GM19372 (cell line): ENCODE measurements at regions not wholly inside any gene's neighbourhood (a gene's known extent, or its start where the extent isn't known, plus 50 kb on each side); places are given as distances from the start of the nearest gene placed in this dataset.
"Not testable (repeated sequence)": the region's sequence is repeated elsewhere in the genome, so short reads cannot be mapped to it uniquely, and the experiment has no call there.

Experiments
- ATAC-seq: cut with Tn5 transposase; IDR thresholded peaks from one replicate; pipeline ENCODE4 v1.9.1; 2021; ENCODE audit warnings: mild to moderate bottlenecking, low read depth, moderate library complexity; ENCODE audit not compliant: unreplicated experiment

DNA sequence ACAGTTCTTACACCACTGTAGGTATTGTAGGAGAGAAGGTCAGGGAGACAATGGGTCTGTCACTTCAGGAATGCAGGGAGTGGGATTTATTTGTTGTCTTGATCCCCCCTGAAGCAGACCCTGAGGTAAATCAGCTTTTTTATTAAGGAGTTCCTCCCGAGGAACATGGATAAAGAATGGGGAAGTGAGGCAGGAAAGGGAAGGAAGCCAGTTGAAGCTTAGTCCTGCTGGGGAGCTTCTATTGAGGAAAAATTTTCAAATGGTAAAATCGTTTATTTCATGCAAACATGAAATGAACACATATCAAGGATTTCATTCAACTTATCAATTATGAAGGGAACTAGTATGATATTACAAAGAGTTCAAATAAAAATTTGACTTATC lies 318.6 kb upstream of the PIK3R1 start:
- ATAC-seq: no peak

DNA sequence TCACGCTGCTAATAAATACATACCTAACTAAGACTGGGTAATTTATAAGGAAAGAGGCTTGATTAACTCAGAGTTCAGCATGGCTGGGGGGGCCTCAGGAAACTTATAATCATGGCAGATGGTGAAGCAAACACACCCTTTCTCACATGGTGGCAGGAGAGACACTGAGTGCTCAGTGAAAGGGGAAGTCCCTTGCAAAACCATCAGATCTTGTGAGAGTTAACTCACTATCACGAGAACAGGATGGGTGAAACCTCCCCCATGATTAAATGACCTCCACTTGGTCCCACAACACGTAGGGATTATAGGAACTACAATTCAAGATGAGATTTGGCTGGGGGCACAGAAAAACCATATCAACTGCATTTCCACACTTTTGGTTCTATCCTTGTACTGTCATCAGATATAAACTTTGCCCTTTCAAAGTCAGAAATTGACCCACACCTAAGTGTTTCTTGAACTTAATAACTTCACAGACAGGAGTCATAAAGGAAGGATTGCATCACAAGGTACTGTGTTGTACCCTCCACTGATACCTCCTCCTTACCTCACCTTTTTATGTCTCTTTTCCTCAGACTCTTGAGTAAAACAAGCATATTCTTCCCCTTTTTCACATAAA lies 319.1 kb upstream of the PIK3R1 start:
- ATAC-seq: no peak

DNA sequence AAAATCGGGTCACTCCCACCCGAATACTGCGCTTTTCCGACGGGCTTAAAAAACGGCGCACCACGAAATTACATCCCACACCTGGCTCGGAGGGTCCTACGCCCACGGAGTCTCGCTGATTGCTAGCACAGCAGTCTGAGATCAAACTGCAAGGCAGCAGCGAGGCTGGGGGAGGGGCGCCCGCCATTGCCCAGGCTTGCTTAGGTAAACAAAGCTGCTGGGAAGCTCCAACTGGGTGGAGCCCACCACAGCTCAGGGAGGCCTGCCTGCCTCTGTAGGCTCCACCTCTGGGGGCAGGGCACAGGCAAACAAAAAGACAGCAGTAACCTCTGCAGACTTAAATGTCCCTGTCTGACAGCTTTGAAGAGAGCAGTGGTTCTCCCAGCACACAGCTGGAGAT lies 325.7 kb upstream of the PIK3R1 start:
- ATAC-seq: not testable (repeated sequence)

DNA sequence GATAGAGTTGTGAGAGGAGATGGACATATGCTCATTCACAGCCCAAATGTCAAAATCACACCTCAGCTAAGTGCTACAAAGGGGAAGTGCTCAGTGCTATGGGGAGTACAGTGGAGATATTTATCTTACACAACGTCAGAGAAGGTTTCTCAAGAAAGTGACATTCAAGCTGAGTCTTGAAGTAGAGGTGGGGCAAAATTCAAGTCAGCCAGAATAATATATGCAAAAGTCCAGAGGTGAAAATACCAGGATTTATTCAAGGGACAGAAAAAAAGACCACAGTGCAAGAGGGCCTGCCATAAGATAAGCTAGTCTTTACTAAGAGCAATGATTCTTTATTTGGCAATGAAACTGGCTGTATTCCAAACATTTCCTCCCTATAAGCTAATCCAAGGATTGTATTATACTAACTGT lies 327.8 kb upstream of the PIK3R1 start:
- ATAC-seq: no peak

DNA sequence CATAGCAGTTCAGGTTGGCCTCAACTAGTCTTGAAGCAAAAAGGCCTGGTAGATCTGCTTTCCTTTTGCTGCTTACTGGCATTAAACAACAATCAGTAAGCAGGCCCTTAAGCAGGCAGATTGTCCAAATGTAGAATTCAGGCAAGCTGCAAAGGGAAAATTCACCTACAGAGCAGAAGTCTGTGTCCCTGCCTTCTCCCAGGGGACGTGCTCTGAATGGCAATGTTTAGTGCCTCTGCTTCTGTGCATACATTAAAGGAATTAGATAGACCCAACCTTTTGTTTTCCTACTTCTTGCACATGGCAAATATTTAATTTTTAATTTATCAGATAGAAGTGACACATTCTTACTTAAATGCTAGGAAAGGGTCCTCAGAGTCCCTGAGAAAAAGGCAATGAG lies 328.8 kb upstream of the PIK3R1 start:
- ATAC-seq: no peak

DNA sequence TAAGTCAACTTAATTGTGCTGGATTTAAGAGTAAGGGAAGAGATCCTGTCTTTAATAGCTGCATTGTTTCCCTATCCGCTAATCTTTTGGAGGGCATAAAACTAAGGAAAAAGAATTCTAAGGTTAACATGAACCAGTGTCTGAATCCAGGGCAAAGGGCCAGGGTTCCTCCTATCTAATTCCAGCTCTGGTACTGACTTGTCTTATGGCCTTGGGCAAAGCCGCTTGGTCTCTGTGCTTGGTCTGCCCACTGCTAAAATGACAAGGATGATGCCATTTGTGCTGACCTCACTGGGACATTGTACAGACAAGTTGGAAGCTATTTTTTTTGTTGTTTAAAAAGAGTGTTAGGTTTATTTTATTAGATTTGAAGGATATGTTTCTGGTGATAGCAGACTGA lies 334.7 kb upstream of the PIK3R1 start:
- ATAC-seq: no peak

DNA sequence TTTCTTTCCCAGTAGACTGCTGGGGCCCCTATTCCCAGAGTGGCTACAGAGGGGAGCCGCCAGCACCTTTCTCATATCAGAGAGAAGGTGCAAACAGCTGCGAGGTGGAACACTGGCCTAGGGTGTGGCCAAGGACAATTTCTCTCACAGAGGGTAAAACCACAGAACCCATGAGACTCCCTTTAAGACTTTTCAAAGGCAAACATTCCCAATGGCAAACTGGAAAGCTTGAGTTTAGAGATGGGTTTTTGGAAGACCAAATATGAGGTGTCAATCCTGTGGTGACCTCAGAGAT lies 335.1 kb upstream of the PIK3R1 start:
- ATAC-seq: no peak

DNA sequence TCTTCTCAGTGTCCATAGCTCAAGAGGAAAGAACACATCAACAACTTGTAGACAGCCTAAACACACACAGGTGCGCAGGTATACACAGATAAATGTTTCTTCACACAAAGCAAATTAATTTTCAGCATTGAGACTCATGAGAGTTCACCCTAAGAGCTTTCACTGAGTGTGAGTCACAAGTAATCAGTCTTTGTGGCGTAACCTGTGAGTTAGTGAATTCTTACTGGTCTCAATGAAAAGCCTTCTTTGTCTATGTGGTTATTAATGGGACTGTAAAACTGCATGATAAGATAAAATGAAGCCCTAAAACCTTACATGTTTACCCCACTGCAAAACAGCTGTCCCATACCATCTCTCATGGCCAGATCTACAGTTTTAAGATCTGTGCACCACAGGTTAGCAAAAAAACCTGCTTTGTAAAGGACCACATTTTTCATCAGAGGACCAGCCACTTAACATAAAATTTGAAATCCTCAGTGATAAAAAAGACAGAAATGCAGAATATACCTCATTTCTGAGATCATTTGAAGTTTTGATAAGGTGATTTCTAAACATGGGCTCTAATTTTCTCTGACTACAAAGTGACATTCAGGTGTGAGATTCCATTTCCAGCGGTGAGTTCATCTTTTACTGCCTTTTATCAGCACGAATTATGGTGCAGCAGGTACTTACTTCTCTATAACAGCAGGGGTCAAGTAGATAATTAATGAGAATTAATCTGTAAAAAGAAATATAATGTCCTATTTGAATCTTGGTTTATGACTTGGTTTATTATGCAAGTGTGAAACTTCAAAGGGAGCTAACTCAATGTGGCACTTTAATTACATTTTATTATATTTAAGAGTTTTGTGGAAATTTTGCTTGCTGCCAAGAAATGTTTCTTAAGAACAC lies 335.7 kb upstream of the PIK3R1 start:
- no peak for ATAC-seq

DNA sequence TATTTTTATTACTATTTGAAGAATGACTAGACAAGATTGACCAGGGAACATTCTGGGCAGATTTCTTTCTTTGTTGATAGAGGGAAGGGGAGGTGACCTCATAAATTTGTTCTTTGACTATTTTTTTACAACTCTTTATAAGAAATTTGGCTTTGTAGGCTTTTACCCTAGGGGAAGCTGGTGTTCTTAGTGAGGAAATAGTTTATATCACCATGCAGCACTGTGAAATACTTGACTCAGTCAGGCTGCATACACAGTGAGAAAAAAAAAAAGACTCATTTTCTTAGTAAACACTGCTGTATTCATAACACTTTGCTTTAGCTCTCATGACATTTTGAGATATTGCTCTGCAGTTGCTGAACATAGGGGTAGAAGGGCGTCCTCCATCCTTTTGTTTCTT lies 336.6 kb upstream of the PIK3R1 start:
- no peak for ATAC-seq

DNA sequence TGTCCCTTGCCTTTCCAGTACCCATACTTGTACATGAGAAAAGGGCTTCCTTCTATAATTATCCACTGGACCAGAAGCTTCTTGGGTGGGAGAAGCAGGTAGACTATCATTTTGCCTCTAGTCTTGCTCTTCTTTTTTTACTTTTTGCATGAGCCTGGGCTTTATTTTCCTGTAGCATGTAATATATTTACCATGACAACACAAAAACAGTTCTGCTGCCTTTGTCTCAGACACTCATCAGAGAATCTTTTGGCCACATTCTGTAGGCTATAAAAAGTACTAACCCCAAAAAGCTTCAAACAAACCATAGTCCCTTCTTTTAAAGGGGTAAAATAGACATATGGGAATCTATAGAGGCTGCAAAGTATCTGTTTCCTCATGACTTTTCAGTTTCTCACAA lies 339.2 kb upstream of the PIK3R1 start:
- no peak for ATAC-seq

DNA sequence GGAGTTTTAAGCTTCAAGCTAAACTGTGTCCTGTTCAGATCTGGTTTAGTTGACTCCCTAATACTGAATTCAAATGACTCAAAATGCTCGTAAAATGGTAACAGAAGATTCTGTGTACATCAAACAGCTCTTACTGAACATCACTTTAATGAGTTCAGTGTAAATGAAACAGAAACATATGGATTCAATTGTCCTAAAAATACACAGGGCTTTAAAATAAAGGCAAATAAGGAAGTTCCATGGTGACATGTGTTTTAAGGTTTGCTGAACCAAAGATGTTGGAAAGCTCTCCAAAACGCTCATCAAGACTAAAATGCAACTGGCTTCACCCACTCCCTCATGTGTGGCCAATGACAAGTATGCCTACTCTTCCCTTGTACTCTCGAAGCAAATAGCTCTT lies 340.0 kb upstream of the PIK3R1 start:
- ATAC-seq: no peak

DNA sequence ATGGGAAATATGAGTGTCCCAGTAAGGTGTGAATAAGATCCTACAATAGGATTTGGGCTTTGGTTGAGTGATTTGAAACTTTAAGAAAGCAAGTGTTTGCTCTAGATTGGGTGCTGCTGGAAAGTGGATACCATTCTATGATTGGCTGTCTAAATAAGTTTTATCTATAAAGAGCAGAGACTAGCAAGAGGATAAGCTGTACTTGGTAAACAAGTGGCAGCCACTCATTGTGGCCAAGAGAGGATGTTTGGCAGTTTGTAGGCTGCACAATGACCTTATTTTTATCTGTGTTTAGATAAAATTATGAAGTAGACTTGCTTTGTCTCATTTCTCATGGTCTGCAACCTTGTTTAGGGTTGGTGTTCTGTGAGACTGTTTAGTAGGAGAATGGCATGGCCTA lies 341.6 kb upstream of the PIK3R1 start:
- no peak for ATAC-seq

DNA sequence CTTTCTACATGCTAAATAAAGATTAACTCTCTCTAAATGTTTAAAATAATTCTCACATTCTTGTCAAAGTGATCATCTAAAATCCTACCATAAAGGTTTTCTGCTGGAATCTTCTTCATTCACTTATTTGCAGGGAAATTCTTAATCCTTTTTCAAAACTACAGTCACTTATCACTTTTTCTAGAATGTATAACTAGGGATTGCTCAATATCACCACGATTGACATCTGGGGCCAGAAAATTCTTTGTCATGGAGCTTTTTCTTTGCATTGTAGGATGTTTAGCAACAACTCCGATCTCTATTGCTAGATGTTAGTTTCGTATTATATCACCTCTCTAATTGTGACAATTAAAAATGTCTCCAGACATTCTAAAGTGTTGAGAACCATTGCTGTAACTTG lies 344.9 kb upstream of the PIK3R1 start:
- no peak for ATAC-seq

DNA sequence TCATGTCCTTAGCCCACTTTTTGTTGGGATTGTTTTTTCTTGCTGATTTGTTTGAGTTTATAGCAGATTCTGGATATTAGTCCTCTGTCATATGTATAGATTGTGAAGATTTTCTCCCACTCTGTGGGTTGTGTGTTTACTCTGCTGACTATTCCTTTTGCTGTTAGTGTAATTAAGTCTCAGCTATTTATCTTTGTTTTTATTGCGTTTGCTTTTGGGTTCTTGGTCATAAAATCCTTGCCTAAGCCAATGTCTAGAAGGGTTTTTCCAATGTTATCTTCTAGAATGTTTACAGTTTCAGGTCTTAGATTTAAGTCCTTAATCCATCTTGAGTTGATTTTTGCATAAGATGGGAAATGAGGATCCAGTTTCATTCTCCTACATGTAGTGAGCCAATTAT lies 351.2 kb upstream of the PIK3R1 start:
- not testable (repeated sequence) for ATAC-seq

DNA sequence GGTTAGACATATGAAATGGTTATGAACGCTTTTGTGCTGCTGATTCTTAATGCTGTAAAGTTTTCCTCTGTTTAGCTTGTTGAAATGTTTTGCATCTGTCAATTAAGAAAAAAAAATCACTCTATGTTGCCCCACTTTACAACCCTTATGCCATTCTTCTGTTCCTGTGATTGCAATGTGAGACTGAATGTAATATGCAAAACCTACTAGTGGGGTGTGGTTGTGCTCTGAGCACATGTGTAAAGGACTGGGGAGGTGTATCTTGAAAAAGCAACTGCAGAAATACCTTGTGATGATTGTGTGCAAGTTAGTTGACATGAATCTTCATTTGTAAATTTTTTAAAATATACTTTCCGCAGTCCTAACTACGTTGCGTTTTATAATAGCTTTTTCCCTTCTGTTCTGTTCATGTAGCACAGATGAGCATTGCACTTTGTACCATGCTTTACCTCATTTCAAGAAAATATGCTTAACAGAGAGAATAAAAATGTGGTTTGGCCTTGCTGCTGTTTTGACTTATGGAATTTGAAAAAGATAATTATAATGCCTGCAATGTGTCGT lies 357.0 kb upstream of the PIK3R1 start:
- ATAC-seq: no peak

DNA sequence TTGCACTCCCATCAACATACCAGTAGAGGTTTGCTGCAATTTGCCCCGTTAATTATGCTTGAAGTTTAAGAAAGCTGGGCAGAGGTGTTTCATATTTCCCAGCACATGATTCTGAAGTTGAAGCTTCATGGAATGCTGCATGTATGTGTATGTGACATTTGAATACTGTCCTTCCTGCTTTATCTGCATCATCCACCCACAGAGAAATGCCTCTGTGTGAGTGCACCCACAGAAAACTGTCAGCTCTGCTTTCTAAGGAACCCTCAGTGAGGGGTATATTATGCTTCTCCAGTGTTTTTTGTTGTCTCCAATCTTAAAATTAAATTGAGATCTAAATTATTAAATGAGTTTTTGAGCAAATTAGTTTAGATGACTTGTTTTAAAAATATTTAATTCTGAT lies 358.1 kb upstream of the PIK3R1 start:
- ATAC-seq: no peak

DNA sequence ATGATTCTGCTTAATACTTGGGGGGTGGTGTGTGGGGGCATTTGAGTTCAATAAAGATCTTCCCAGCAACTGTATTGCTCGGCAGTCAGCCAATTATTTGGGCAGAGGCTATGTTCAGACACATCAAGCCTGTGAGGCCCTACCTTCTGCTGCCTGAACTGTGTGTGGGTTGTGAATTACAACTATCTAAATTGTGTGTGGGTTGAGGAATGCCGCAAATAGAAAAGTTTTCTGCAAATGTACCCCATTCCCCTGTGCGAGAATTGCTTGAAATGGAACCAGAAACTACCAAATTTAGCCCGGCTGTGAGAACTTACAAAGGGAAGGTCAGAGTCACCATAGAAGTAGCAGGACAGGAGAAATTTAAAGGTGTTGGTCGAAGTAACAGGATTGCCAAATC lies 360.0 kb upstream of the PIK3R1 start:
- no peak for ATAC-seq

DNA sequence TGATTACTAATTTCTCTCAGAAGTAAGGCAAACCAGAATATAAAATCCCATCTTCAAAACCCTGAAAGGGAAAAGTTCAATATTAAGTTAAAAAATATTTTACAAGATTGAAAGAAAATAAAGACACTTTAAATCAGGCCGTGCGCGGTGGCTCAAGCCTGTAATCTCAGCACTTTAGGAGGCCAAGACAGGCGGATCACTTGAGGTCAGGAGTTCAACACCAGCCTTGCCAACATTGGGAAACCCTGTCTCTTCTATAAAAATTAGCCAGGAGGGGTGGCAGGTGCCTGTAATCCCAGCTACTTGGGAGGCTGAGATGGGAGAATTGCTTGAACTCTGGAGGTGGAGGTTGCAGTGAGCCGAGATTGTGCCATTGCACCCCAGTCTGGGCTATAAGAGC lies 364.6 kb upstream of the PIK3R1 start:
- not testable (repeated sequence) for ATAC-seq

DNA sequence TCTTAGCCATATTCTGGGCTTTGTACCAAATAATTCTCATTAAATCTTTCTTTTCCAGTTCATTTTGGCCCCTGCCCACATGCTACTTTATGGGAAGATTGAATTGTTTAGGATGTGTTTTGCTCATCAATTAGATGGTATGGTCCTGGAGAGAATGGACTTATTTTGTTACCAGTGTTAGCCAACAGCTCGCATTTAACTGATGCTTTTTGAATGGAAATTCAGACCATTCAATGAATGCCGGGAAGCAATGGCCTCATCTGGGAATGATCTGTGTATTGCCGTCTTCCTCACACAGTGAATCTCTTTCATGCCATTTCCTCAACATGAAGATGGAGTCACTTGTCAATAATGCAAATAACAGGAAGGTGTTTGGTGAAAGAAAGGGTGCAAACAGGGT lies 370.6 kb upstream of the PIK3R1 start:
- no peak for ATAC-seq

DNA sequence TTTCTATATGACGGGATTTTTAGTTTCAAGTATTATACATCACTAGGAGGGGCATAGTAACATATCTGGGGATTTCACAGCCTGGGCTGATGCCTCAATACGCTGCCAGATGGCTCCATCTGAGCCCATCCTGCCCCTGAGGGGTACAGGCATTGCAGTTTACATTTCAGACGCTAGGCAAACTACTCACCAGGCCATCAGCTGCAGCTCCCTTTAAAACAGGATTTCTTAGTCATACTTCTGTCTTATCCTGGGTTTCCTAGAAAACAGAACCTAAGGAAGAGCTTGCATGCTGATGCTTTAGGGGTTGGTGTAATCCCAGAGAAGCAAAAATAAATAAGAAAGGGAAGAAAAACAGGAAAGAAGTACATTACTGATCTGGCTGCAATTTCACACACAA lies 372.8 kb upstream of the PIK3R1 start:
- ATAC-seq: no peak

DNA sequence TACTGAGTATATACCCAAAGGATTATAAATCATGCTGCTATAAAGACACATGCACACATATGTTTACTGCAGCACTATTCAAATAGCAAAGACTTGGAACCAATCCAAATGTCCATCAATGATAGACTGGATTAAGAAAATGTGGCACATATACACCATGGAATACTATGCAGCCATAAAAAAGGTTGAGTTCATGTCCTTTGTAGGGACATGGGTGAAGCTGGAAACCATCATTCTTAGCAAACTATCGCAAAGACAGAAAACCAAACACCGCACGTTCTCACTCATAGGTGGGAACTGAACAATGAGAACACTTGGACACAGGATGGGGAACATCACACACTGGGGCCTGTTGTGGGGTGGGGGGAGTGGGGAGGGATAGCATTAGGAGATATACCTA lies 378.3 kb upstream of the PIK3R1 start:
- ATAC-seq: not testable (repeated sequence)

DNA sequence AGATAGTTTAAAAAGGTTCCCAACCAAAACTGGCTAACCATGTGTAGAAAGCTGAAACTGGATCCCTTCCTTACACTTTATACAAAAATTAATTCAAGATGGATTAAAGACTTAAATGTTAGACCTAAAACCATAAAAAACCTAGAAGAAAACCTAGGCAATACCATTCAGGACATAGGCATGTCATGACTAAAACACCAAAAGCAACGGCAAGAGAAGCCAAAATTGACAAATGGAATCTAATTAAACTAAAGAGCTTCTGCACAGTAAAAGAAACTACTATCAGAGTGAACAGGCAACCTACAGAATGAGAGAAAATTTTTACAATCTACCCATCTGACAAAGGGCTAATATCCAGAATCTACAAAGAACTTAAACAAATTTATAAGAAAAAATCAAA lies 379.1 kb upstream of the PIK3R1 start:
- ATAC-seq: not testable (repeated sequence)
